PC-3 (cell line): ENCODE measurements at regions not wholly inside any gene's neighbourhood (a gene's known extent, or its start where the extent isn't known, plus 50 kb on each side); places are given as distances from the start of the nearest gene placed in this dataset.

ENCODE experiments used
- EZH2 ChIP-seq: fragments of 300-600 bp; sonication (generic); IDR thresholded peaks from one replicate; pipeline ENCODE4 v1.6.1; 2017; ENCODE audit warnings: antibody characterized with exemption, mild to moderate bottlenecking, low read length; ENCODE audit not compliant: unreplicated experiment
- EZH2phosphoT487 ChIP-seq: fragments of 300-600 bp; sonication (generic); IDR thresholded peaks from 2 replicates; pipeline ENCODE4 v1.6.1; 2018; ENCODE audit warnings: mild to moderate bottlenecking, antibody characterized with exemption, low read length, borderline replicate concordance
- TF ChIP-seq, protein P1 (sequence below): fragments of 300-600 bp; sonication (generic); conservative IDR thresholded peaks from 2 replicates; pipeline ENCODE4 v1.5.1; 2017; ENCODE audit warnings: antibody characterized with exemption, low read depth, mild to moderate bottlenecking, low read length

DNA sequence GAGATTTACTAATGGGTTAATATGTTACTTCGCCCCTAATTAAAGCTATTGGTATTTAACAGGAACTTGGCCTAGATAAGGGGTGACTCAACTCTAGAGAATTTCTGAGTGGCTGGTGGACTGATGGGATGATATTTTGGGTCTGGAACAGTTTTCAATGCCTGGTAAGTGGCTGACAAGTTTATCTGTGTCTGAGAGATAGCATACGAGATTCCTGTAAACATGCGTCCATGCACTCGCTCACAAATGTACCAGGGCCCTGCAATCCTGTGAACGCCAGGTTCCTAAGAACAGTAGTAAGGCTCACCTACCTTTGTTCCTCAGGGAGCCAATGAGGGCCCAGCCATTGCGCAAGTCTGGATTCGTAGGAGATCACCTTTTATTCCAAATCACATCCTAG, 683.8 kb upstream of the ANKRD30A start:
- TF ChIP-seq EZH2phosphoT487 (no peak), EZH2 (no peak)
- TF ChIP-seq, protein P1, sequence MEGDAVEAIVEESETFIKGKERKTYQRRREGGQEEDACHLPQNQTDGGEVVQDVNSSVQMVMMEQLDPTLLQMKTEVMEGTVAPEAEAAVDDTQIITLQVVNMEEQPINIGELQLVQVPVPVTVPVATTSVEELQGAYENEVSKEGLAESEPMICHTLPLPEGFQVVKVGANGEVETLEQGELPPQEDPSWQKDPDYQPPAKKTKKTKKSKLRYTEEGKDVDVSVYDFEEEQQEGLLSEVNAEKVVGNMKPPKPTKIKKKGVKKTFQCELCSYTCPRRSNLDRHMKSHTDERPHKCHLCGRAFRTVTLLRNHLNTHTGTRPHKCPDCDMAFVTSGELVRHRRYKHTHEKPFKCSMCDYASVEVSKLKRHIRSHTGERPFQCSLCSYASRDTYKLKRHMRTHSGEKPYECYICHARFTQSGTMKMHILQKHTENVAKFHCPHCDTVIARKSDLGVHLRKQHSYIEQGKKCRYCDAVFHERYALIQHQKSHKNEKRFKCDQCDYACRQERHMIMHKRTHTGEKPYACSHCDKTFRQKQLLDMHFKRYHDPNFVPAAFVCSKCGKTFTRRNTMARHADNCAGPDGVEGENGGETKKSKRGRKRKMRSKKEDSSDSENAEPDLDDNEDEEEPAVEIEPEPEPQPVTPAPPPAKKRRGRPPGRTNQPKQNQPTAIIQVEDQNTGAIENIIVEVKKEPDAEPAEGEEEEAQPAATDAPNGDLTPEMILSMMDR = no peak
